ENCODE measurements at regions not wholly inside any gene's neighbourhood (a gene's known extent, or its start where the extent isn't known, plus 50 kb on each side); places are given as distances from the start of the nearest gene placed in this dataset.
A peak's percentile ranks its signal among the peaks of the same experiment; 100 is the strongest.

GRCh38 chr14:44448951-44449358 lies 58.1 kb downstream of the FSCB start (continued):
- no peak for TF ChIP-seq HNRNPL (IDR thresholded peaks at IDR 0.05; ENCODE audit: low read depth, low read length)
- TF ChIP-seq FOXK1 (CRISPR knock-in tag; IDR thresholded peaks at IDR 0.05; ENCODE audit: borderline replicate concordance, low read depth), result no peak
- TF ChIP-seq EP300 (IDR thresholded peaks at IDR 0.05; ENCODE audit: low read depth in 2 of 2, low read length in 2 of 2), result peak in 1 of 2 experiments; percentile 29; a peak in 2 of 4 replicates
- no peak for TF ChIP-seq EP300 (CRISPR knock-in tag; IDR thresholded peaks at IDR 0.05; ENCODE audit: borderline replicate concordance)
- no peak for TF ChIP-seq BATF2 (CRISPR knock-in tag; IDR thresholded peaks at IDR 0.05)
- no peak for TF ChIP-seq ATF4 (CRISPR knock-in tag; IDR thresholded peaks at IDR 0.05)
- TF ChIP-seq ZNF891 (CRISPR knock-in tag; IDR thresholded peaks at IDR 0.05), result no peak
- TF ChIP-seq KDM4B (CRISPR knock-in tag; IDR thresholded peaks at IDR 0.05), result no peak
- no peak for TF ChIP-seq MAFG (CRISPR knock-in tag; IDR thresholded peaks at IDR 0.05)
- TF ChIP-seq HNF1A (IDR thresholded peaks at IDR 0.05; ENCODE audit: low read depth), result peak; percentile 54; the same call in 1 of the 2 replicates
- TF ChIP-seq HNF1A (CRISPR knock-in tag; IDR thresholded peaks at IDR 0.05; ENCODE audit: borderline replicate concordance), result no peak
- TF ChIP-seq ZNF713 (CRISPR knock-in tag; IDR thresholded peaks at IDR 0.05), result no peak
- no peak for TF ChIP-seq BORCS8-MEF2B (CRISPR knock-in tag; IDR thresholded peaks at IDR 0.05)
- no peak for TF ChIP-seq TCF7L2 (IDR thresholded peaks at IDR 0.05; ENCODE audit: low read depth, low read length)
- no peak for TF ChIP-seq HOXA3 (CRISPR knock-in tag; IDR thresholded peaks at IDR 0.05)
- TF ChIP-seq HOXA9 (CRISPR knock-in tag; IDR thresholded peaks at IDR 0.05; ENCODE audit: borderline replicate concordance), result no peak
- no peak for TF ChIP-seq GABPB1 (CRISPR knock-in tag; IDR thresholded peaks at IDR 0.05)
- TF ChIP-seq ZIK1 (CRISPR knock-in tag; IDR thresholded peaks at IDR 0.05; ENCODE audit: borderline replicate concordance, low read depth), result no peak
- TF ChIP-seq ZBTB20 (CRISPR knock-in tag; IDR thresholded peaks at IDR 0.05; ENCODE audit: borderline replicate concordance, low read depth), result no peak
- TF ChIP-seq RBFOX2 (IDR thresholded peaks at IDR 0.05; ENCODE audit: low read depth, low read length), result 0 out of 2 replicates have a peak, but pooled peaks have one; percentile 34
- TF ChIP-seq HNRNPK (IDR thresholded peaks at IDR 0.05; ENCODE audit: low read depth, low read length, poor library complexity, severe bottlenecking), result no peak
- no peak for TF ChIP-seq MBNL3 (CRISPR knock-in tag; conservative IDR thresholded peaks at IDR 0.05)
- TF ChIP-seq HOMEZ (CRISPR knock-in tag; IDR thresholded peaks at IDR 0.05; ENCODE audit: low read depth), result no peak
- peak; percentile 16; the same call in 1 of the 2 replicates for TF ChIP-seq RXRB (CRISPR knock-in tag; IDR thresholded peaks at IDR 0.05; ENCODE audit: borderline replicate concordance)
- TF ChIP-seq ZNF607 (CRISPR knock-in tag; IDR thresholded peaks at IDR 0.05; ENCODE audit: borderline replicate concordance), result no peak
